Sigmoid colon (tissue), 4 donors: ENCODE measurements at regions not wholly inside any gene's neighbourhood (a gene's known extent, or its start where the extent isn't known, plus 50 kb on each side); places are given as distances from the start of the nearest gene placed in this dataset.

ENCODE experiments used
- CTCF ChIP-seq, 4 experiments: fragments of 450-650 bp in 3 of 4; fragments of 200-600 bp in 1 of 4; IDR thresholded peaks; one replicate each; pipeline ENCODE4 v1.5.1; 2016 to 2019; ENCODE audit warnings: antibody characterized with exemption in 4 of 4, mild to moderate bottlenecking in 3 of 4, moderate library complexity in 2 of 4
- EP300 ChIP-seq, 4 donors: sonication (generic); formaldehyde crosslinking; IDR thresholded peaks; one replicate each; pipeline ENCODE4 v1.6.1; 2017; ENCODE audit warnings: antibody characterized with exemption in 4 of 4
- POLR2A ChIP-seq, 2 donors: fragments of 450-650 bp; IDR thresholded peaks; one replicate each; pipeline ENCODE4 v1.6.1; 2016; ENCODE audit warnings: antibody characterized with exemption in 2 of 2, mild to moderate bottlenecking in 2 of 2, moderate library complexity in 2 of 2
- POLR2AphosphoS5 ChIP-seq, 4 donors: sonication (generic); formaldehyde crosslinking; IDR thresholded peaks; one replicate each; pipeline ENCODE4 v1.6.1; 2017; ENCODE audit warnings: antibody characterized with exemption in 4 of 4

- TF ChIP-seq POLR2A (IDR thresholded peaks at IDR 0.05): no peak
- no peak for TF ChIP-seq CTCF (IDR thresholded peaks at IDR 0.05)
- TF ChIP-seq EP300 (IDR thresholded peaks at IDR 0.05): no peak
- TF ChIP-seq POLR2AphosphoS5 (IDR thresholded peaks at IDR 0.05): no peak
Observed at GRCh38 chr5:6868575-6869215, 155.5 kb downstream of the TENT4A start.
